ES-I3 (cell line): ENCODE measurements at regions not wholly inside any gene's neighbourhood (a gene's known extent, or its start where the extent isn't known, plus 50 kb on each side); places are given as distances from the start of the nearest gene placed in this dataset.

Experiments
- H3K36me3 ChIP-seq: 2 replicates; pipeline ENCODE4 v1.6.1; 2013; ENCODE audit warnings: mild to moderate bottlenecking, low read length, control low read depth, moderate library complexity; ENCODE audit not compliant: insufficient read depth
- H3K4me1 ChIP-seq: 2 replicates; pipeline ENCODE4 v1.6.1; 2013; ENCODE audit warnings: mild to moderate bottlenecking, control low read depth, low read length; ENCODE audit not compliant: insufficient read depth
- H3K9ac ChIP-seq: 2 replicates; pipeline ENCODE4 v1.6.1; 2013; ENCODE audit warnings: low read depth, mild to moderate bottlenecking, low read length, moderate library complexity
- H3K9me3 ChIP-seq: 2 replicates; pipeline ENCODE4 v1.6.1; 2013; ENCODE audit warnings: mild to moderate bottlenecking, low read length, moderate library complexity; ENCODE audit not compliant: control insufficient read depth, insufficient read depth

DNA sequence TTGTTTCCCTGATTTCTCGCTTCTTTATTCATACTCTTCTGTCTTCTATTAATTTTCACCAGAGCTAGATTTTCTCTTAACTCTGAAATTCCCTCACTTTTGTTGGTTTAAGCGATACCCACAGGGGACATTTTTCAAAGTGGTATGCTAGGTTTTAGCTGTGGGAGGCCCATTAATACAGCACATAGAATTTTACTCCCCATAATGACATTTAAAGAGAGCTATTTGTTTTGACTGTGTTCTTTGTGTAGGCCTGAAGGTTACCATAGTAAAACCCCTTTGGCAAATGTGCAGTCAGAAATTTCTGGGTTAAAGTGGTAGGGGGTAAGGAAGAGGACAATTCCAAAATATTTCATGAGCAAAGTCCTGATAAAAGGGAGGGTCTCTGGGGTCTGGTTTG, 721.1 kb upstream of the CITED2 start:
- no peak overlapping the region for H3K9ac ChIP-seq

DNA sequence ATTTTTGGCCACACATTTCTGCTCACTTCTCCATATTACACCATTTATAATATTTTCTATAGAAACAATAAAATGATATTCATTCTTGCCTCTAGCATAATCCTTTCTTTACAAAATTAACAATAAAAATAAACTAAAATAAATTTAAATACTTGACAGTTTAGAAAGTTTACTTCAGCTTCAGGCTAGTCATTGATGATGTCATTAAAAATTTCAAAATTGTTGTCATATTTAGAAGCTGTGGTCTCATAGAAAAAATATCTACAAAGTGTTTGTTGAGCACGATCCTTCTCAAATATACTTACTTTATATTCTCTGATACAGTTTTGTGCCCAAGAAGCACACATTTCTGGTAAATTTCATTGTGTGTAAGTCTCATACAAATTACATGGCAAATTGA, 717.4 kb upstream of the CITED2 start:
- Histone ChIP-seq H3K4me1 (peaks cover 10% of the 10 kb centered on the region; the same call in 1 of the 2 replicates), H3K36me3 (no peaks in the 10 kb centered on the region), H3K9ac (no peak overlapping the region), H3K9me3 (no peaks in the 10 kb centered on the region)

More for the DNA sequence above, 721.1 kb upstream of the CITED2 start:
- H3K9me3 ChIP-seq, result no peaks in the 10 kb centered on the region
- no peaks in the 10 kb centered on the region for H3K36me3 ChIP-seq
- peaks cover 11% of the 10 kb centered on the region; the same call in 1 of the 2 replicates for H3K4me1 ChIP-seq

GRCh38 chr6:140090871-140091270, 716.4 kb upstream of the CITED2 start:
- H3K9me3 ChIP-seq, result no peaks in the 10 kb centered on the region
- no peaks in the 10 kb centered on the region for H3K36me3 ChIP-seq

GRCh38 chr6:140083375-140083774, 708.9 kb upstream of the CITED2 start:
- H3K9me3 ChIP-seq, result no peaks in the 10 kb centered on the region
- no peaks in the 10 kb centered on the region for H3K4me1 ChIP-seq

More at GRCh38 chr6:140090871-140091270, 716.4 kb upstream of the CITED2 start:
- peaks cover 3% of the 10 kb centered on the region; the same call in 1 of the 2 replicates for H3K4me1 ChIP-seq
- H3K9ac ChIP-seq, result no peak overlapping the region

GRCh38 chr6:140082867-140083297, 708.4 kb upstream of the CITED2 start:
- Histone ChIP-seq H3K4me1 (no peaks in the 10 kb centered on the region), H3K9me3 (no peaks in the 10 kb centered on the region), H3K36me3 (no peaks in the 10 kb centered on the region; the same call in 1 of the 2 replicates), H3K9ac (no peak overlapping the region)

More at GRCh38 chr6:140083375-140083774, 708.9 kb upstream of the CITED2 start:
- no peaks in the 10 kb centered on the region; the same call in 1 of the 2 replicates for H3K36me3 ChIP-seq
- no peak overlapping the region for H3K9ac ChIP-seq

- no peak overlapping the region for H3K9ac ChIP-seq
- no peaks in the 10 kb centered on the region for H3K36me3 ChIP-seq
- H3K9me3 ChIP-seq, result no peaks in the 10 kb centered on the region
These were observed 704.9 kb upstream of the CITED2 start for GRCh38 chr6:140079328-140079727.

DNA sequence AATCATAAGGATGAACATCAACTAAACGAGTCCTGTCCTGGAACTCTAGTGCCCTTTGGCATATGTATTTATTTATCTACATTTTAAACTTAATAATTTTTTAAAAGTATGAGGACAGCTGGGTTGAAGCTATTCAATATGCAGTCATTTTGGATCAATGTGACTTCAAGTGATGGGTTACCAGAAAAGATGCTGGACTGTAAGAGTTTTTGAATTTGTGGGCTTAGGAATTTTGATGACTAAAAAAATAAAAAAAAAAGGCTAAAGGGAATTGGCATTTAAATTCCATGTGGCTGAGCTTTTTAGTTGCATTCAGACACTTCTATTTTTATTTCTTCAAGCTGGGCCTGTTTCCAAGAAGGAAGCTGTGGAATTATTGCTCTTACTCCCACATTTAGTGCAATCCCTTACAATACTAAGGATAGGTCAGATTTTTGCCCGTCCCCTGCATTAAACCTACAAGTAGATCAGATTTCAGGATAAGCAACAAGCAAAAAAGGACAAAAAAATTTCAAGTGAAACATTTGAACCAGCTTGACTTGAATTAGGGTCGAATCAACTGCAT, 704.2 kb upstream of the CITED2 start:
- no peaks in the 10 kb centered on the region for H3K36me3 ChIP-seq
- no peaks in the 10 kb centered on the region for H3K4me1 ChIP-seq
- H3K9me3 ChIP-seq, result no peaks in the 10 kb centered on the region
- H3K9ac ChIP-seq, result no peak overlapping the region

More at GRCh38 chr6:140079328-140079727, 704.9 kb upstream of the CITED2 start:
- H3K4me1 ChIP-seq, result no peaks in the 10 kb centered on the region

DNA sequence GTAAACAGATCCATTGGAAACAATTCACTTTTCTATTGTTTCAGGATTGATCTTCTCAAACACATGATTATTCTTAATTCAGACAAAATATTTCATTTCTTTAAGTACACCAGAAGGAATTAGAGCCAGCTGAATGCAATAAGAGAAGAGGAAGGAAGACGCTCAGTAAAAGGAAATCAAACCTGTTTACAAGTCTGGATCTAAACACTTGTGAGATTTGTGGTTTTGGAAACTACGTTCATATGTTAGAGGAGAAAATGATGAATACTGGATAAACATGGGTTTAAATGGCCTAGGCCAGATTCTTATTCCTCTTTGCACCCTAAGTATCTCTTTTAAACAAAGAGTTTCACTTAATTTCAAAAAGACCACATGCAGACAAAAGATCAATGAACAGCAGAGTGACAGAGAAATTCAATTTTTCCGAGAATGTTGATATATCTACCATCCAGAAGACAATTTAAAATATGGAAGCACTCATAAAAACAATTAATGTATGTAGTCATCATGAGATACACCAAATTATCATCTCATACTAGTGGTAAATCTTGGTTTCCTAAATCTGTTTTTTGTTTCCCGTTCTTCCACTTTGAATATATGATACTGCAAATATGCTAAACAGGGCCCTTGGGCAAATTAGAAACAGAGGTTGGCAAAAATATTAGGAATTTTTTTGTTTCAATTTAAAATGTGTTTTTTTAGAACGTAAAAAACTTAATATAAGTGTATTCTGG, 703.5 kb upstream of the CITED2 start:
- H3K9ac ChIP-seq, result no peak overlapping the region
- H3K9me3 ChIP-seq, result no peaks in the 10 kb centered on the region
- H3K4me1 ChIP-seq, result no peaks in the 10 kb centered on the region

GRCh38 chr6:140076105-140076504, 701.7 kb upstream of the CITED2 start:
- Histone ChIP-seq H3K36me3 (no peaks in the 10 kb centered on the region), H3K9me3 (no peaks in the 10 kb centered on the region), H3K4me1 (no peaks in the 10 kb centered on the region), H3K9ac (no peak overlapping the region)

More for the DNA sequence above, 703.5 kb upstream of the CITED2 start:
- no peaks in the 10 kb centered on the region for H3K36me3 ChIP-seq

- Histone ChIP-seq H3K9ac (no peak overlapping the region), H3K4me1 (no peaks in the 10 kb centered on the region), H3K36me3 (no peaks in the 10 kb centered on the region)
These were observed 699.0 kb upstream of the CITED2 start for GRCh38 chr6:140073456-140073855.

GRCh38 chr6:140071601-140072062, 697.2 kb upstream of the CITED2 start:
- no peaks in the 10 kb centered on the region for H3K9me3 ChIP-seq
- H3K36me3 ChIP-seq, result no peaks in the 10 kb centered on the region
- H3K9ac ChIP-seq, result no peak overlapping the region
- no peaks in the 10 kb centered on the region for H3K4me1 ChIP-seq

More at GRCh38 chr6:140073456-140073855, 699.0 kb upstream of the CITED2 start:
- no peaks in the 10 kb centered on the region for H3K9me3 ChIP-seq

- no peak overlapping the region for H3K9ac ChIP-seq
- no peaks in the 10 kb centered on the region for H3K4me1 ChIP-seq
- H3K36me3 ChIP-seq, result no peaks in the 10 kb centered on the region
- H3K9me3 ChIP-seq, result no peaks in the 10 kb centered on the region
These were observed 696.5 kb upstream of the CITED2 start for GRCh38 chr6:140070846-140071473.

DNA sequence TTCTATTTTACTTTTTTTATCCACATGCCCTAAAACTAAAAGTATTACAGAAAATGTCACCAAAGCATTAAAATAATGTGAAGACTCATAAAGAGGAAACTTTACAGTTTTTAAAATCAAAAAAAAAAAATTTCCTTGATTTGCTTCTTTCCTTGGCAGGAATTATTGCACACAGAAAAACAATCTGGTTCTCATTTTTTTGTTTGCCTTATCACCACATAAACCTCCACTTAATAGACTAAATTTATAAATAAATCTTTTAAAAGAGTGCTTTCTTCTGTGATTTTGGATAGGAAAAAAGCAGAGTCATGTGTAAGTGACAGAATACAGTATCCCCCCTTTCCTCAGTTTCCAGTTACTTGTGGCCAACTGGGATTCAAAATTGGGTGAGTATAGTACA, 695.1 kb upstream of the CITED2 start:
- Histone ChIP-seq H3K9ac (no peak overlapping the region), H3K36me3 (no peaks in the 10 kb centered on the region), H3K9me3 (no peaks in the 10 kb centered on the region), H3K4me1 (0 out of 2 replicates have a peak, but pooled peaks cover 3% of the 10 kb centered on the region)

GRCh38 chr6:140068801-140069200, 694.4 kb upstream of the CITED2 start:
- Histone ChIP-seq H3K9ac (no peak overlapping the region), H3K36me3 (no peaks in the 10 kb centered on the region), H3K4me1 (0 out of 2 replicates have a peak, but pooled peaks cover 3% of the 10 kb centered on the region), H3K9me3 (no peaks in the 10 kb centered on the region)
